Endodermal cell (in vitro differentiated cells): ENCODE measurements at regions not wholly inside any gene's neighbourhood (a gene's known extent, or its start where the extent isn't known, plus 50 kb on each side); places are given as distances from the start of the nearest gene placed in this dataset.

Experiments used
- DNase-seq: peaks from one replicate; pipeline ENCODE4 v3.0.0-alpha.2; 2017
- H3K27ac ChIP-seq: 2 replicates; pipeline ENCODE4 v1.5.1; 2013; ENCODE audit warnings: mild to moderate bottlenecking, low read depth, low read length, moderate library complexity
- H3K27me3 ChIP-seq: 2 replicates; pipeline ENCODE4 v1.6.1; 2013; ENCODE audit warnings: mild to moderate bottlenecking, low read length, moderate library complexity; ENCODE audit not compliant: insufficient read depth, control insufficient read depth, poor library complexity, severe bottlenecking
- H3K36me3 ChIP-seq: 2 replicates; pipeline ENCODE4 v1.7.0; 2013; ENCODE audit warnings: mild to moderate bottlenecking, low read length, moderate library complexity; ENCODE audit not compliant: control insufficient read depth, insufficient read depth
- H3K4me1 ChIP-seq: one replicate; pipeline ENCODE4 v1.7.0; 2013; ENCODE audit warnings: low read length; ENCODE audit not compliant: control insufficient read depth, insufficient read depth
- H3K4me3 ChIP-seq: 2 replicates; pipeline ENCODE4 v1.5.1; 2013; ENCODE audit warnings: mild to moderate bottlenecking, low read length, moderate library complexity
- H3K9ac ChIP-seq: 2 replicates; pipeline ENCODE4 v1.6.1; 2013; ENCODE audit warnings: mild to moderate bottlenecking, low read length, moderate library complexity; ENCODE audit not compliant: poor library complexity, severe bottlenecking; ENCODE audit errors: extremely low read depth
- H3K9me3 ChIP-seq: 2 replicates; pipeline ENCODE4 v1.6.1; 2013; ENCODE audit warnings: mild to moderate bottlenecking, low read length, moderate library complexity; ENCODE audit not compliant: control insufficient read depth
- H3K27ac Mint-ChIP-seq: 2 replicates; pipeline ENCODE4 v1.8.0; 2020; ENCODE audit warnings: mixed read lengths
- H3K27me3 Mint-ChIP-seq: 2 replicates; pipeline ENCODE4 v1.8.0; 2021; ENCODE audit warnings: mild to moderate bottlenecking, mixed read lengths; ENCODE audit not compliant: insufficient read depth
- H3K36me3 Mint-ChIP-seq: 2 replicates; pipeline ENCODE4 v1.8.0; 2020; ENCODE audit warnings: low read depth, mixed read lengths
- H3K4me1 Mint-ChIP-seq: 2 replicates; pipeline ENCODE4 v1.8.0; 2020; ENCODE audit warnings: mixed read lengths
- H3K4me3 Mint-ChIP-seq: 2 replicates; pipeline ENCODE4 v1.8.0; 2020; ENCODE audit warnings: mild to moderate bottlenecking, moderate library complexity, mixed read lengths
- H3K9me3 Mint-ChIP-seq: 2 replicates; pipeline ENCODE4 v1.8.0; 2020; ENCODE audit warnings: mild to moderate bottlenecking, mixed read lengths
- CTCF ChIP-seq: fragments of 200-600 bp; sonication (generic); conservative IDR thresholded peaks from 2 replicates; pipeline ENCODE4 v1.5.0; 2021; ENCODE audit warnings: antibody characterized with exemption, mild to moderate bottlenecking
- WGBS, 2 experiments: methylation state at CpG; one replicate each; pipeline versions ENCODE4 v1.1.5 to v1.1.7; 2013; ENCODE audit warnings: missing lambda C conversion rate in 2 of 2, mixed read lengths in 1 of 2; ENCODE audit not compliant: insufficient coverage in 1 of 2, insufficient read length in 1 of 2; 5-methylcytosine and 5-hydroxymethylcytosine counted together

DNA sequence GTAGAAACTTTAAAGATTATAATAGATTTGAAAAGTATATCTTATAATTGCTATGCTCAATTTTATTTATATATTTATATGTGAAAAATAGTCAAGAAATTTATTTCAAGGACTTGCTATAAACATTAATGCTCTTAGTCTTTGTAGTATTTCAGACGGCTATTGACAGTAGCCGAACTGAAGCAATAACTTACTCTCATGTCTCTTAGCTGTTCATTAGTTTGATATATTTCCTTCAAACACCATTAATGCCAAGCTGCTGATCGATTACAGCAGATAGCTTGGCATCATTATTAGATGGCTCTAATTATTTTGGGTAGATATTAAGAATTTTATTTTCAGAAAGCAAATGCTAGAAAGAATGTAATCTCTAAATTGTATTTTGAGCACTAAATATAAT, 1151.5 kb upstream of the SPRY2 start:
- Mint-ChIP-seq H3K4me3 (no peak overlapping the region), H3K4me1 (peaks cover 10% of the 10 kb centered on the region), H3K36me3 (no peaks in the 10 kb centered on the region), H3K27ac (no peak overlapping the region), H3K27me3 (no peaks in the 10 kb centered on the region), H3K9me3 (no peaks in the 10 kb centered on the region)
- Histone ChIP-seq H3K9ac (no peak overlapping the region), H3K27ac (no peak overlapping the region), H3K4me1 (peaks cover 2% of the 10 kb centered on the region), H3K9me3 (no peaks in the 10 kb centered on the region), H3K36me3 (no peaks in the 10 kb centered on the region), H3K27me3 (no peaks in the 10 kb centered on the region), H3K4me3 (no peak overlapping the region)
- WGBS, 2 experiments: 94 to 95% methylated on average over 2 to 3 of the region's 3 CpGs
- TF ChIP-seq CTCF: no peak
- no peak for DNase-seq

DNA sequence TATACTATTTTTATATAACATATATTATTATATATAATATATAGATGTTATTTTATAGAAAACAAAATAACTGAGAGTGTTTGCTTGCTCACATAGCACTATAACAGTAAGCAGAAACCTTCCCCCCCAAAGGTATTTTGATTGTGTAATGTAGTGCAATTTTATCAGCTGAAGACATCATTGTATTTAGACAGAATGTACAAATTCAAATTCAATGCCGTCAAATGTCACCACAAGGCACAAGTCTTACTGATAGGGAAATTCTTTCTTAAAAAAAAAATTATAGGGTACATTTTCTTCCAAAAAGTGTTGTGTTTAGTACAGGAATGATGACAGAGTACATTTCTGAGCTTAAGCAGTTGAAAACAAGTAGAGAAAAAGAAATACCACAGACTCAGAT, 1147.1 kb upstream of the SPRY2 start:
- H3K4me3 Mint-ChIP-seq: no peak overlapping the region
- peaks cover 3% of the 10 kb centered on the region for H3K9me3 ChIP-seq
- no peak overlapping the region for H3K9ac ChIP-seq
- H3K27ac Mint-ChIP-seq: no peak overlapping the region
- H3K36me3 Mint-ChIP-seq: peaks cover 3% of the 10 kb centered on the region
- H3K4me1 ChIP-seq: peaks cover 5% of the 10 kb centered on the region
- 91% methylated on average over 1 of the region's 1 CpG; no CpG with 5 or more reads in 1 of the 2 experiments for WGBS, 2 experiments
- H3K27ac ChIP-seq: no peak overlapping the region
- TF ChIP-seq CTCF: no peak
- H3K36me3 ChIP-seq: no peaks in the 10 kb centered on the region
- H3K4me1 Mint-ChIP-seq: peaks cover 17% of the 10 kb centered on the region
- no peak overlapping the region for H3K4me3 ChIP-seq
- H3K27me3 ChIP-seq: no peaks in the 10 kb centered on the region
- no peak for DNase-seq
- no peaks in the 10 kb centered on the region for H3K27me3 Mint-ChIP-seq
- H3K9me3 Mint-ChIP-seq: peaks cover 6% of the 10 kb centered on the region

DNA sequence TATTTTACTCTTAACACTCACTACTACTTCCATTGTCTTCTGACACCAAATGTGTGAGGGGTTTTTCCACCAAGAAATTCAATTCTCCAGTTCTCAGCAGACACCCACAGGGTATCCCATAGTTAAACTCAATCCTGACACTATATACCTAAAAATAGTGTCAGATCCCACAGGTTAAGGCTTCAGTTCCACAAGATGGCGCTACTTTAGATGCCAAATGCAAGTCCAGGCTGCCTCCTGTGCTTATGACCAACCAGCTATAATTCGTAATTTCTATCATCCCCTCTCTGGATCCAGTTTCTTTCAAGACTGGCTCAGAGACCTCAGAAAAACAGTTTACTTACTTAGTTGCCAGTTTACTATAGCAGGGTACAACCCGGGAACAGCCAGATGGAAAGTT, 1146.2 kb upstream of the SPRY2 start:
- Mint-ChIP-seq H3K9me3 (peaks cover 10% of the 10 kb centered on the region), H3K4me3 (no peak overlapping the region), H3K4me1 (peaks cover 17% of the 10 kb centered on the region), H3K36me3 (peaks cover 4% of the 10 kb centered on the region), H3K27ac (no peak overlapping the region), H3K27me3 (no peaks in the 10 kb centered on the region)
- WGBS, 2 experiments: 30 to 57% methylated on average over 2 to 3 of the region's 3 CpGs
- Histone ChIP-seq H3K27ac (no peak overlapping the region), H3K4me1 (peaks cover 5% of the 10 kb centered on the region), H3K4me3 (no peak overlapping the region), H3K9ac (no peak overlapping the region), H3K36me3 (no peaks in the 10 kb centered on the region), H3K27me3 (no peaks in the 10 kb centered on the region), H3K9me3 (peaks cover 11% of the 10 kb centered on the region)
- DNase-seq: peak; percentile 73
- TF ChIP-seq CTCF: peak; percentile 81
